HT1080 (cell line): ENCODE measurements at regions not wholly inside any gene's neighbourhood (a gene's known extent, or its start where the extent isn't known, plus 50 kb on each side); places are given as distances from the start of the nearest gene placed in this dataset.
"Not testable (repeated sequence)": the region's sequence is repeated elsewhere in the genome, so short reads cannot be mapped to it uniquely, and the experiment has no call there.

ENCODE experiments used
- DNase-seq: peaks from one replicate; pipeline ENCODE4 v3.0.0-alpha.2; 2015; ENCODE audit warnings: low read depth

DNA sequence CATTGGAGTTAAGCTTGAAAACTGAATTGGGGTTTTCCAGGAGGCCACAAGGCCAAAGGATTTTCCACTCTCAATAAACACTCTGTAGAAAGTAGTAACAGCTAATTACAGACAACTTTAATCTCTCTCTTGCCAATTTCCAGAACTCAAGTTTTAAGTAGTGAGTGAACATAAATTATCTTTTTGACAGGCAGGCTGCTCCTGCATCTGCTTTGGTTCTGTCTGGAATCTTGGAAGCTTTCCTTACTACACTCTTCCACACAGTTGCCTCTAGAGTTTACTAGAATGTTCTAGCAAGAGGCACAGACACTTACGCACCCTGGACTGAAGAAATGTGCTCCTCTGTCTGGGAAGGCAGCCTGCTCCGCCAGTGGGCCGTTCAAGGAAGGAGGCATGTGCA lies 90.5 kb upstream of the WAC start:
- DNase-seq, result no peak

DNA sequence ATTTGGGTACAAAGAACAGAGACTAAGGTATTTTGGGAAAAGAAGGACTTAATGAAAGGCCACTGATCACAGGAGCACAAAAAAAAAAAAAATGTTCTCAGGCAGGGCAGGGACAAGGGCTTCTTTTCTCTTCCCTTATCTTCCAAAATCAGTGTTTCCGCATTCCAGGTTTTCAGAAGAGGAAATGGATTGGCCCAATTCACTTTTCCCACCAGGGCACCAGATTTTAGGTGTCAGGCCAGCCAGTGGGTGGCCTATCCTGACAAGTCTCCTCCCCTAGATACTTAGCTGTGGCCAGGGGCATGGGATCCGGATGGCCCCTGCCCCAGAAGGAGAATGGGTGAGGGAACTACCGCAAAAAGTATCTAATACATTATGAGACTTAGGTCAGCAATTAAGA lies 88.9 kb upstream of the WAC start:
- no peak for DNase-seq

GRCh38 chr10:28445516-28445915 lies 87.4 kb upstream of the WAC start:
- no peak for DNase-seq

DNA sequence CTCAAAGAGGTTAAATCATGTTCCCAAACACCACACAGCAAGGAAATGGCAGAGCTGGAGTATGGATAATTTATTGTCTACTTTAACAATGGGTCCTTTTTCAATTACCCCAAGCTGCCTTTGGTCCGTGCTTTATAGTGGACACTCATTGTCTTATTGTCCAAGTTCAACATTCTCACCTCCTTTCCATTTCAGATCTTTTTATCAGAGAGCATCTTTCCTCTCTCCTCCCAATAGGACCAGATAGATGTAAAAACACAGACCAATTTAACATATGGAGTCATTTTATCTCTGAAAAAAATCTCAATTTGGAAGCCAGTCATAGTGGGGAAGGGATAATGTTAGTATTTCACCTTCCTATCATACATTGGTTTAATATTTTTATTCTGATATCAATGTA lies 83.5 kb upstream of the WAC start:
- no peak for DNase-seq

GRCh38 chr10:28449926-28450325 lies 83.0 kb upstream of the WAC start:
- no peak for DNase-seq

DNA sequence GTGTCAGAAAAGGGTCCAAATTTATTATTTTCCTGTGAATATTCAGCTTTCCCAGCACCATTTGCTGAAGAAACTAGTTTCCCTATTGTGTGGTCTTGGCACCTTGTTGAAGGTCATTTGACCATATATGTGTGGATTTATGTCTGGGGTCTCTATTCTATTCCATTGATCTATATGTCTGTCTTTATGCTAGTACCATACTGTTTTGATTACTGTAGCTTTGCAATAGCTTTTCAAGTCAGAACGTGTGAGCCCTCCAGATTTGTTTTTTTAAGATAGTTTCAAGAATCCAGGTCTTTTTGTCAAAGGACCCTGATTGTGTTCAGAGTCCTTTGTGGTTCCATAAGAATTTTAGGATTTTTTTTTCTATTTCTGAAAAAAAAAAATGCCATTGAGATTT lies 79.0 kb upstream of the WAC start:
- no peak for DNase-seq

- DNase-seq, result no peak
Measured at GRCh38 chr10:28457110-28457509, 75.8 kb upstream of the WAC start.

DNA sequence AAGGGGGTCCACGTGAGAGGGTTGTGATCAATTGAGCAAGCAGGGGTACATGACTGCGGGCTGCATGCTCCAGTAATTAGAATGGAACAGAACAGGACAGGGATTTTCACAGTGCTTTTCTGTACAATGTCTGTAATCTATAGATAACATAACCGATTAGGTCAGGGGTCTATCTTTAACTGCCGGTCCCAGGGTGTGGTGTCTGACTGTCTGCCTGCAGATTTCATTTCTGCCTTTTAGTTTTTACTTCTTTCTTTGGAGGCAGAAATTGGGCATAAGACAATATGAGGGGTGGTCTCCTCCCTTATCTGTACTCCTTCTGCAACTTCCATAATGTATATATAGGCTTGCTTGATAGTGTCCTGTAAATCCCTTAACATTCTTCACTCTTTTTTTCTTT lies 75.0 kb upstream of the WAC start:
- DNase-seq, result not testable (repeated sequence)

DNA sequence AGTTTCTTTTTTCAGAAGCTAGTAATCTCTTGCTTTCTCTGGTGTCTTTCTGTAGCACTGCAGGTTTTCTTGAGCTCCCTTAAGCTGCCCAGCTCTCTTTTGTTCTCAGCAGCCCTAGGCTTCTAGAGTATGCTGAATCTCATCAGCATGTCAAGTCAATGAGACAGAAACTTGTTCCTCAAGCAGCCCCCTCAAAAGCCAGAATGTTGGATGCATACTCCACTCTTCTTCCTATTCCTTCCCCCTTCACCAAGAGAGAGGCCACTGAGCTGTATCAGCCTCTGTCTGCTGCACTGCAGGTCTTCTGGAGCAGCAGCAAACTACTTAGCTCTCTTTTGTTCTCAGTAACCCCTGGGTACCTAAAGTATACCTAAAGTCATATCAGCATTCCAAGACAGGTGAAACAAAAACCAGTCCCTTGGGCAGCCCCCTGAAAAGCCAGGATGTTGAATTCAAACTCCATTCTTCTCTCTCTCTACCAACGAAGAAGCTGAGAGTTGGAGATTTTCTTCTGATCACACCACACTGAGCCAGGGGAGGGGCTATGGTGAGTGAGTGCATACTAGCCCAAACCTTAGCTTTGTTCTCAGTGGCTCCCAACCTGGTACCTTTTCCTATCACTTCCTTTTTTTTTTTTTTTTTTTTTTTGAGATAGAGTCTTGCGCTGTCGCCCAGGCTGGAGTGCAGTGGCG lies 73.3 kb upstream of the WAC start:
- DNase-seq, result no peak

- DNase-seq, result no peak
Measured at GRCh38 chr10:28463141-28463540, 69.8 kb upstream of the WAC start.

GRCh38 chr10:28463676-28464395 lies 69.1 kb upstream of the WAC start:
- DNase-seq, result no peak

- DNase-seq, result no peak
Measured at GRCh38 chr10:28467615-28468014, 65.3 kb upstream of the WAC start.

GRCh38 chr10:28468707-28469483 lies 64.0 kb upstream of the WAC start:
- DNase-seq, result no peak

DNA sequence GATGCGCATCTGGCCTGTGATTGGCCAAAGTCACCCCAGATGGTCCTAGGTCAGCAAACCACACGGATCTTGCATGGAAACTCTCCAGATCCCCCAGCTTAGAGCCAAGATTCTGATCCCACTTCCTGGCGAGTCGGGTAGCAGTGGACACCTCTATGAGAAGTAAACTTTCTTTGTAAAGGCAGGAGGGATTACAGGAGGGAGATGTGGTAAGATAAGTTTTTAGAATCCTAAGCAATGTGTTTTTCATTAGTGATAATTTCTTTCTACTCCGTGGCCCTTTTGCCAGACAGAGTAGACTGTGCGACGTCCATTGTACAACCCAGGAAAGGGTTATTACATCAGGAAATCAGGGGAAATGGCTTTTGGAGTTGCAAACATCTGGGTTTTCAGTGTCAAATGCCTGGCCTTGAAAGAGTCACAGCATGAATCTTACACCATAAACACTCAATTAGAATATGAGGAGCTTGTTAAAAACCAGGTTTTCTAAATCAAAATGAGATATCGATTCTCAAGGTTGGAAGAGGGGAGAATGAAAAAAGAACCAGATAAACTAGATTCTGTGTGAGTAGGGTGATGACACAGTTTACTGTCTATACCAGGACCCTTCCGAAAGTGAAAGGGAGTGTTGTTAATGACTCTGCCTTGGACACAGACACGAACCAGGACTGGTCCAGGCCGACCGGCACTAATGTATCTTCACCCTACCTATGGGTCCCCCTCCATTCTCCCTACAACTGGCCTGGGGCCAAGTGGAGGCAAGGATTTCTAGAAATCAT lies 61.9 kb upstream of the WAC start:
- DNase-seq, result no peak

- no peak for DNase-seq
Measured at GRCh38 chr10:28471652-28472050, 61.3 kb upstream of the WAC start.

- DNase-seq, result no peak
Measured at GRCh38 chr10:28478646-28479045, 54.3 kb upstream of the WAC start.

DNA sequence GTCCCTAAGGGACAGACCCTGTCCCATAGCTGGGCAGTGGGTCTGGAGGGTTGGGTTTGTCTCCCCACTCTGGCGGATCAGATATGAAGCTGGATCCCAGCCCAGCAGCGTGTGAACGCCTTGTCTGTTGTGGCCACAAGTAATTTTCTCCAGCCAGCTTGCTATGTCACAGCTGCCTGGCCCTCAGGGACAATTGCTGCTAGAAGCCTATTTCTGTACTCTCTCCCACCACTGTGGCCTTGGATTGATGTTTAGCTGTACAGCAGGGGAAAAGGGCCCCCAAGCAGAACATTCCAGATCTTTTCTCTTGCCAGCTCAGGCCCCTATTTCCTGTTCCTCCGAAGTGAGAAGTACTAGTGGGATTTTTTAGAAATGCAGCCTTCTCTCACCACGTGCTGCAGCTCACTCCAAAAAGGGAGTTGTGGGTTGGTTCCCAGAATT lies 53.5 kb upstream of the WAC start:
- DNase-seq, result no peak

DNA sequence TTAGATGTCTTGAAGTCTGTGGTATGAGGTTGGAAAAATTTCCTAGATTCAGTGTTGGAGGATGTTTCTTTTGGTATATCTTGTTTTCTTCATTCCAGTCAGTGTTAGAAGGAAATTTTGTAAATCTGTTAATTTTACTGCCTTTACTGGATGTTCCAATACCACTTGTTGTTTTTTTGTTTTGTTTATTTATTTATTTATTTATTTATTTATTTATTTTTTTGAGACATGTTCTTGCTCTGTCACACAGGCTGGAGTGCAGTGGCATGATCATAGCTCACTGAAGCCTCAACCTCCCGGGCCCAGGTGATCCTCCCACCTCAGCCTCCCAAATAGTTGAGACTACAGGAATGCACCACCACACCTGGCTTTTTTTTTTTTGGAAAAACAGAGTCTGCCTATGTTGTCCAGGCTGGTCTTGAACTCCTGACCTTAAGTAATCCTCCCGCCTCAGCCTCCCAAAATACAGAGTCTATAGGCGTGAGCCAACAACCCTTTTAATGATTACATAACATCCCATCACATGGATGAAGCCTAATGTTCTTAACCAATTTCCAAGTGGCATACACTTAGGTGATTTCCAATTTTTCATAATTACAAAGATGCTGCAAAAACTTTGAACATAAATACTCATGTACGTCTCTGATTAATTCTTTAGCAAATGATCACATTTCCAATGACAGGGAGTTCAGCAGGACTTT lies 52.8 kb upstream of the WAC start:
- DNase-seq, result no peak

DNA sequence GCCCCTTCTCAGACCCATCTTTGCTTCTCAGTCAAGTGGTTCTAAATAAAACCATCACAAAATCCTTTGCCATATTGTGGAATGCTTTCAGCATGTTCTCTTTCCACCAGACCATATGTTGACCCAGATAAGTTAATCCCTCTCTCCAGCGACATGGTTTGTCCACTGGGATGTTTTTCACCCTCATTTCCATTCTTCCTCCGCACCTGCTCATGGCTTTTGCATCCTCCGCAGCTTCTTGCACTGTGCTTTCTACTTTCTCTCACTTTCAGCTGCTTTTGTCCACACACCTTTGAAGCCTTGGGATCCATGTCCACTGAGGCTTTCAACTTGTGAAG lies 52.3 kb upstream of the WAC start:
- DNase-seq, result no peak

- DNase-seq, result not testable (repeated sequence)
Measured at GRCh38 chr10:28481346-28481745, 51.6 kb upstream of the WAC start.

GRCh38 chr10:28481968-28482367 lies 51.0 kb upstream of the WAC start:
- DNase-seq, result no peak
